Hypothalamus (tissue), 51 donors: ENCODE measurements at regions not wholly inside any gene's neighbourhood (a gene's known extent, or its start where the extent isn't known, plus 50 kb on each side); places are given as distances from the start of the nearest gene placed in this dataset.
"Not testable (repeated sequence)": the region's sequence is repeated elsewhere in the genome, so short reads cannot be mapped to it uniquely, and the experiment has no call there.

Experiments
- DNase-seq, 51 donors: peaks; one replicate each; lab custom pipeline; 2025; lab: John Stamatoyannopoulos, UW

GRCh38 chr4:27619435-27619834, 758.8 kb downstream of the STIM2 start:
- no peak for DNase-seq

- no peak for DNase-seq
Observed at GRCh38 chr4:27620886-27621285, 760.2 kb downstream of the STIM2 start.

GRCh38 chr4:27624749-27625148, 764.1 kb downstream of the STIM2 start:
- no peak for DNase-seq

- no peak for DNase-seq
Observed at GRCh38 chr4:27628609-27629008, 768.0 kb downstream of the STIM2 start.

GRCh38 chr4:27629532-27630225, 769.0 kb downstream of the STIM2 start:
- no peak for DNase-seq

- no peak for DNase-seq
Observed at GRCh38 chr4:27635936-27636913, 775.6 kb downstream of the STIM2 start.

GRCh38 chr4:27638163-27638915, 777.7 kb downstream of the STIM2 start:
- DNase-seq, result no peak

- DNase-seq, result no peak
Observed at GRCh38 chr4:27643101-27643500, 782.5 kb downstream of the STIM2 start.

GRCh38 chr4:27648416-27648815, 787.8 kb downstream of the STIM2 start:
- DNase-seq, result no peak

- DNase-seq, result no peak
Observed at GRCh38 chr4:27662426-27662825, 801.8 kb downstream of the STIM2 start.

GRCh38 chr4:27666943-27667342, 806.3 kb downstream of the STIM2 start:
- peak in 4 of 51 donors; percentile 0 to 4 (median 1) for DNase-seq

- DNase-seq, result no peak
Observed at GRCh38 chr4:27668001-27668400, 807.4 kb downstream of the STIM2 start.

- no peak for DNase-seq
Observed at GRCh38 chr4:27678027-27678426, 817.4 kb downstream of the STIM2 start.

GRCh38 chr4:27684610-27685011, 824.0 kb downstream of the STIM2 start:
- peak in 38 of 51 donors; percentile 1 to 70 (median 30) for DNase-seq

GRCh38 chr4:27685091-27685490, 824.5 kb downstream of the STIM2 start:
- no peak for DNase-seq

- no peak for DNase-seq
Observed at GRCh38 chr4:27685947-27686346, 825.3 kb downstream of the STIM2 start.

GRCh38 chr4:27692158-27692557, 831.5 kb downstream of the STIM2 start:
- peak in 2 of 51 donors; percentile 1 to 4 for DNase-seq

- no peak for DNase-seq
Observed at GRCh38 chr4:27692868-27693634, 832.4 kb downstream of the STIM2 start.

GRCh38 chr4:27696257-27696656, 835.6 kb downstream of the STIM2 start:
- not testable (repeated sequence) for DNase-seq

GRCh38 chr4:27701606-27702005, 841.0 kb downstream of the STIM2 start:
- DNase-seq, result no peak
